Karpas-422 (cell line): ENCODE measurements at regions not wholly inside any gene's neighbourhood (a gene's known extent, or its start where the extent isn't known, plus 50 kb on each side); places are given as distances from the start of the nearest gene placed in this dataset. TPM values are rescaled to one million over a fixed set of nuclear protein-coding genes. Genes with fewer than 3 reads are reported as not detected.

Experiments
- small RNA-seq: library from RNA; depleted of rRNA; stranded (forward); fragments of <200 nt; gene quantifications from one replicate; pipeline ENCODE3, GENCODE V24; 2014

Small RNA genes in the stretch of these regions (small RNA-seq; reads per million reads assigned to genes)
- not detected for gene RF00019
